NOMO-1 treated with dmso at 0.1 percent for 144 hours (cell line): ENCODE measurements at regions not wholly inside any gene's neighbourhood (a gene's known extent, or its start where the extent isn't known, plus 50 kb on each side); places are given as distances from the start of the nearest gene placed in this dataset.

Source experiments
- DNase-seq: peaks from one replicate; lab custom pipeline; 2025; ENCODE audit not compliant: unreplicated experiment; lab: John Stamatoyannopoulos, UW

DNA sequence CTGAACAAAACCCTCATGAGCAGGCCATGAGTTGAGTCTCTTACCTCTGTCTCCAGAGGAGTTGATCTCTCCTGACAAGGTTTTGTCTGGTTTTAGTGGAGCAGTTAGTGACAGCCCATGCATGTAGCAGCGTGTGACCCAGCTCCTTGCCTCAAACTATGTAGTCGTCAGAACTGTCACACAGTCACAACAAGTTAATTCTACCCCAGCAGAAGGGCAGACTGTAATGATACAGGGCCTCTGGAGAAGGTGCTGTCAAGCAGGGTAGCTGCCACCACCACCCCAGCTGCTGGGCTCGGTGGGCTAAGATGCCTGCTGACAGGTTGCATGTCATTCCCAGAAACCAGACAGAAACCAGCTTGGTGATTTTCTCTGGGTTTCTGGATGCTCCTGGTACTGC lies 194.5 kb downstream of the PSAT1 start:
- no peak for DNase-seq

DNA sequence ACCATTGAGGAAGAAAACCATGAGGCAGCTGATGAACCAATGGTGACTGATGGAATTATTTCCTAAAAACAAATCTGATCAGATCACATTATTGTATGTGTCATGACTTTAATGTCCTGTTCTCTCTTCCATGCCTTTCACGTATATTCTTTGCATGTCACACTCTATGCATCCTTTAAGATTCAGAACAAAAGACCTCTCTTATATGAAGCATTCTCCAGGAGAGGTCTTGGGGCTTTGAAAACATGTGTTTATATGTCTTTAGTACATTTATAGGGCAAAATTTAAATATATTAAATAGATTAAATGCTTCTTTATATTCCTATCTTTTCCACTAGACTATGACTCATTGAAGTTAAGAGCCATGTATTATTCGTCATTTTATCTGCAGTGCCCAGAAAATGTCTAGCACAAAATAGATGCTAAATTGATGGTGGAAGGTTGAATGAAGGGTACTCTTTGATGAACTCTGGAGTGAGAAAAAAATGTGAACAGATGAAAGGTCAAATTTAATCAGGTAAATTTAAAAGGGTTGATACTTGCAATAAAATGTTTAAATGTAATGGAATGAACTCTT lies 196.3 kb downstream of the PSAT1 start:
- no peak for DNase-seq

DNA sequence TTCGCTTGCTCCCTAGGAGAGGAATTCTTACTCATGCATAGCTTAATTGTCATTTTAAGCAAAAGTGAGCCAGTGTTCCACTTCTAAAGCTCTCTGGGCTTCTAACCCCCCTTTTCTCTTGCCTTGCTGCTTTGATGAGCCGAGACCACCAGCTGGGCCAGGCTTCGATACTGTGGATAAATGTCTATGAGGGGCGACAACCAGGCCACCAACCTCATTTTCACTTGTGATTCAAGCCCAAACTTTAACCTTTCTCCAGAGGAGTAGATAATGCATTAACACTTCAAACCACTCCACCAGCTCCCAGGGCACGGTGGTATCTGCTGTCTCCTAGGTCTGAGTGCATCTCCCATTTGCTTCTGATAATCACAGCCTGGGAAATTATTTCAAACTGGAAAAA lies 205.6 kb downstream of the PSAT1 start:
- DNase-seq = no peak

DNA sequence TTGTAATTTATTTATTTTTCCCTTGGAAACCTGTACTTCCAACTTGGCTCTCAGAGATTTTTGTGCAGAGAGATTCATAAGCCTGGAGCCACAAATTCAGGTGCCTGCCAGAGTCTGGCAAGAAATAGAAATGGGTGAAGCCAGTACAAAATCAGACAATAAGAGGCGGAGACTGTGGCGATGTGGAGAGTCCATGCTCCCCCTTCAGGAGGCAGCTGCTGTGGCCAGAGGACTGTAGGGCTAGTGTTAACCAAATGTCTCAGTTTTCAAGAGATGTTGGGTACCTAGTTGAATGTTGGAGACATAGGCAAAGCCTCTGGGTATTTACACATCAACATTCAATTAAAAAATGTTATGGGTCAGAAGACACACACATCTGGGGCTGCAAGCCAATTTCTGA lies 208.6 kb downstream of the PSAT1 start:
- no peak for DNase-seq

DNA sequence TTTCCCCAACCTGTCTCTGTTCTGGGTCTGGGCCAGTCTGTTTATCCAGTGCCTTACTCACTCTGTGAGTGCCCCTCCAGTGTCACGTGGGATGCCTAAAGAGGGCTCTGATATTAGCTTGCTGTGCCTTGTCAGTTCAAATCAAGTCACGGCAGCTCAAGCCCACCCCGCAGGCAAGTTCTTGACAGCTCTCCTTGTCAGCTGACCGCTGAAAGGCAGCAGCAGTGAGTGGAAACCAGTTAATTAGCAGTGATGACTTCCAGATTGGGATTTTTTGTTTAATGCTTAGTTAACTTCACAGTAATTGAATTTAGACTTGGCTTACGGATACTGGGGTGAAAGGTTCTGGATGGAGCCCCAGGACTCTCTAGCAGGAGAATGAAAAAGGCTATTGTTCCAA lies 210.1 kb downstream of the PSAT1 start:
- DNase-seq = no peak

DNA sequence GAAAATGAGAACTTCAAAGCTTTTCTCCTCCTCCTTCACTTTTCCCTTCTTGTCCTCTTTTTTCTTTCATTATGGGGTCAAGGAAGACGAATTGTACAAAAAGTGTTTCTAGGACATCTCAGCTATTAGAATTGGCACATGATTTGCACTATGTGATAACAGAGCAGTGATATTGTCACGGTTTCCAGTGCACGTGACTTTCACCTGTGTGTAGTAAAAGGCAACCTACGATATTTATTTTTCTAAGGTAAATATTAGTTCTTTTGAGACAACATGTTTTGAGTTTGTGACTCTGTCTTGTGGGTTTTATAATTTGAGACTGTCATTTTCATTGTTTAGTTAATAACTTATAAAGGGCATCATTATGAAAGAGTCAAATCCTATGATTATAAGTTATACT lies 213.1 kb downstream of the PSAT1 start:
- no peak for DNase-seq

DNA sequence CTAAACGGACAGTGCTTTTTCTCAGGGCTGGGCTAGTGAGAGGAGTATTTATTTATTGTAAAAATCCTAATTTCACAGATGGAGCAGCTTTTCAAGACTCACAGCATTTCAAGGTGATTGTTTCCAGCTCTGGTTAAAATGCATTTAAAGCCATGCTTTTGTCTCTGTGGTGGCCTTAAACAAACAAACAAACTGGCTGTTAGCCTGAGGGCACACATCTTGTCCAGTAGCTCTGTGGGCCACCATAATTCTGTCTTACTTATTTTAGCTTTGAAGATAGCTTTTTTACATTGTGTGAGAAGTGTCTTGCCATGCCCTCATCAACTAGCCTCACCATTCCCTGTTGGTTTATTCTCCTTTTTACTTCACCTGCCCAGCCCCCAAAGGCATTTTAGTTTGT lies 218.2 kb downstream of the PSAT1 start:
- DNase-seq = no peak

DNA sequence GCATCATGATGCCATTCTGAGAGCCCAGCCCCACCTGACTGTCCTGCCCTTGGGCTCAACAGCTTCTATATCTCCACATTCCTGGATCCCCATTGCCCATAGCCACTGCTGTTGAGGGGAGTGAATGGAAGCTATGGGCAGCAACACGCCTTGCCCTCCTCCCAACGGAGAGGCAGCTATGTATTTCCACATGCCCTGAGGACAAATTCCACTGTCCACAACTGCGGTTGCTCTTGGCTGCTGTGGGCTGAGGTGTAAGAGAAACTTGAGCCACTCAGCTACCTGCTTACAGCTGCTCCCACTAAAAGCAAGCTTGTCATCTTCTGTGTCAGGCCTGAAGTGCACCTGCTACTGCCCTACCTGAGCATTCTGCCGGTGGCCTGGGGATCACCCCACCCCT lies 222.9 kb downstream of the PSAT1 start:
- DNase-seq = no peak

DNA sequence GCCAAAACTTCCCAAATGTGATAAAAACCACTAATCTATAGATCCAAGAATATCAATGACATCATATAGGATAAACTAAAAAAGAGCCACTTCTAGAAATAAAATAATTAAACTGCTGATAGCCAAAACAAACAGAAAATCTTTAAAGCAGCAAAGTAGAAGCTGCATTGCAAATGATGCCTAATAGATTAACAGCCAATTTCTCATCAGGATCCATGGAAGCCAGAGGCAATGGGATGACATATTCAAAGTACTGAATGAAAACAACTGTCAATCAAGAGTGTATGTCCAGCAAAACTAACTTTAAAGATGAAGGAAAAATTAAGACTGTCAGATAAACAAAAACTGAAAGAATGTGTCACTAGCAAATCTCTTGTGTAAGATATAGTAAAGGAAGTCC lies 224.8 kb downstream of the PSAT1 start:
- DNase-seq = no peak

DNA sequence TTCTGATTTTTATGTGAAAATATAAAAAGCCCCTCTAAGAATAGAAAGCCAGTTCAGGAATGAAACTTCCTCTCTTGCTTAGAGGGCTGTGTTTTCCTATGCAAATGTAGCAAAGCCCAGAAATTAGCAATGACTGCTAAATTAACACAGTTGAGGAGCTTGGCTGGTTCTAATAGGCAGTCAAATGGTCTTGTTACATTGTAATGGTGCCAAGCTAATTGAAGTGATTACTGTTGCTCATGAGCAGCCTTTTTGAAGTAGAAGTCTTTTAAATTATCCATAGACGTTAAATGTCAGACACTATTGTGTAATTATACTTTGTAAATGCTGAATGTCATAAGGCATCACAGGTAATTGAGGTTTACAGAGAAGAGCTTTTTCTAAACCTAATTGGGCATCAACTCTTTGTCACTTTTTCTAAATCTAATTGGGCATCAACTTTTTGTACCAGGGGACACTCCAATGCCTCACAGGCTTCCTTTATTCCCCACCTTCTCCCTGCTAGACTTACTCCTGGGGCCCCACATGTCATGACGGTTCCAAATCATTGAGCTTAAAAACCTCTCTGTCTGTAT lies 229.1 kb downstream of the PSAT1 start:
- DNase-seq = no peak

DNA sequence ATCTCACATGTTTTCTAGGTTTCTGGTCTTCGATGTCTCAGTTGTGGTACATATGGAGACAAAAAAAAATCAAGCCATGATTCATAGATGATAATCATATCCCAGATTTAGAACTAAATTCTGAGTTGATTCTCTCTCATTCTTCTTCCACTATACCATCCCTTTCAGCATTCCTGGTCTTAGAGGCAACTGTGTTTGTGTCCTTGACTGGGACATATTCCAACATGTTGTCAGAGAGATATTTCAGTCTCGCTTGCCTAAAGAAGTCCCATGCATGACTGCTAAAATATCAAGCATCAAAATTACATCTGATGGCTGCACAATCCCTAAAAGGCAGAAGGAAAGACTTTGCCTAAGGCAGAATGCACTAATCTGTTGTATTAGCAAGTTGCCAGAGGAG lies 236.6 kb downstream of the PSAT1 start:
- no peak for DNase-seq

DNA sequence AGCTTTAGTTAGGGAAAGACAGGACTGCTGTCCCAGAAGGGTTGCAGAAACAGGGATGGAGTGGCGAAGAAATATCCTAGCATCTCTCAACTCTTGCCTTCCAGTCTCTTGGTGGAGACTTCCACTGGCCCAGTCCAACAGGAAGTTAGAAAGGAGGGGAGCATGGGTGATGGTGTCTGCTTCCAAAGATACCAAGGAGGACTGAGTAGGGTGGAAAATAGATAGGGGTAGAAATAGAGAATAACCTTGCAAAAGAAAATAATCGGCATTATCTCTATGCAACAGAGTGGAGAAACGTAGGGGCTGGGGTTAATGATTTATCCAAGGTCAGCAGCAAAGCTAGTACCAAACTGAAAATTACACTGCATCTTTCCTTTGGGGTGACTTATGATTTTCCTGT lies 242.3 kb downstream of the PSAT1 start:
- DNase-seq = no peak

DNA sequence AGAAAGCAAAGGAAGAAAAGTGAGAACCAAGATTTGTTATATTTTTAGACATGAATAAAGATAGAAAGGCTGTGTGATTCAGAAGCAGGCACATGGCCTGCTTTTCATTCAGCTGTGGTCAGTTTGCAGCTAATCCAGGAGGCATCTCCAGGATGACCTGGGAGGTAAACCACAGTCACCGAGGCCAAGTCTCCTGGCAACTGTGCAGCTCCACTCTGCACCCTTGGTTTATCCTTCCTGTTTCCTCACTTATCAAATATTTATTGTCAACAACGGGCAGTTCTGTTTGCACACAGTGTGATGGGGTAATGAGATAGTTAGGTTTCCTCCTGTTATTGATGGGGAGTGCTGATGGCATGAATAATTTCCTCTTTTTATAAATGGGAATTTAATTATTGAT lies 243.0 kb downstream of the PSAT1 start:
- no peak for DNase-seq

DNA sequence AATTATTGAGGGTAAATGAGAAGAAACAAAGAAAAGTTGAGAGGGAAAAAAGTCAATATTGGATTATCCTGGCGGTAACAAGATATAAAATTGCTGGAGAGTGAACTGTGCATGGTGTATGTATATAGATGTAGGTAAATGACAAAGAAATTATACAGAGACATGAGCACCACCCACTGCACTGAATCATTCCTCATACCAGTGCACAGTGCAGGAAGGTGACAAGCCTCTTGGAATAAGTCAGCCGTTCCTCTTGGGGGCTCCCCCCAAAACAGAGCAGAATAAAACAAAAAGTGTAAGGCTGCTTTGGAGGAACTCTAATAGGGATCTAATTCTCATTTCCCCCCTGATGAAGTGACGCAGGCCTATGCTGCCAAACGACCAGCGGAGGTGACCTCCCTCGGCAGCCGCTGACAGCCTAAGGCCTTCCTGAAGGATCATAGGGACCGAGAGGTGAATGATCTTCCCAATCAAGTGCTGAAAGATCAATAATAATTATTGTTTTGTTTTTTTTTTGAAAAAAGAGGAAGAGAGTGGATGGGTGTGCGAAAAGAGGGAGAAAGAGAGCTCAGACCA lies 245.0 kb downstream of the PSAT1 start:
- no peak for DNase-seq

DNA sequence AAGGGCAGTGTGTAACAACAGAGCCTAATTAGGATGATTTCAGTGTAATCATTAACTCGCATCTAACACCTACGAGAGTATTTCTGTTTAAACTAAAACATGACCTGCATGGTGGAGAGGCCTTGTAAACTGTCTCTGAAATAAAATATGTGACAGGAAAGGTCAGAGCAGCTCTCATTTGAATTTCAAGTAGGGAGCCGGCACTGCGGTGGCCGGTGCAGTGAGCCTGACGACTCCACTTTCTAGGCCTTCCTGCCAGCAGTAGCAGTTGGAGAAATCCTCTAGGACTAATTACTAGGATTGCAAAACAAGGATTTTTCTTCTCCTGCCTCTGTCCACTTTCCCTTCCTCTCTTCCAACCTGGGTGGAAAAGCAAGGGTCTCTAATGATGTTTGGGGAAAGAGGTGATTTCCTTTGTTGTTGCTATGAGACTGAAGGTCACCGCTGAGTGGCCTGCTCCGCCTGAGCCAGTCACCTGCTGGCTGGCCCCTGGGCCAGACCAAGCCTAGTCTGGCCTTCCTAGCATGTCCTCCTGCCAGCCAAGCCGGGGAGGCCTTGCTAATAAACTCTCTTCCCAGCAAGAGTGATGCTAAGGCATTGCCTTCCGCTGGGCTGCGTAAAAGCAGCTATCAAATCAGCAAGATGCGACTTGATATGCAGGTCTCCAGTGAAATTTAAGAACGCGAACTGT lies 245.7 kb downstream of the PSAT1 start:
- no peak for DNase-seq

DNA sequence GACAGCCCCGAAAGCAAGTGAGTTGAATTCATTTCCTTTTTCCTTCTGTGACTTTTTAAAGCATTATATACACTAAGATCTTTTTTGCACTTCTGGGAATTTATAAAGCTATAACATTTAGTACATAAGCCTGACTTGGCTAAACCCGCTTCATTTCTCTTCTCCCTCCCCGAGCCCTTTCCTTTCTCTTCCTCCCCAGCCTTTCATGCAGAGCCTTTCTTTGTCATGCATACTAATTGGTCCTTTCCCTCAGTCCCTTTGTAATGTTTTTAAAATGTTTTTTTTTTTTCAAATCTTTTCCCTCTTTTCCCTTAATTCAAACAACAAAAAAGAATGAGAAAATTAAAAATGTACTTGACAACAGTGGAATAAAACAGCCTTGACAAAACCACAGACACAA lies 246.4 kb downstream of the PSAT1 start:
- no peak for DNase-seq

DNA sequence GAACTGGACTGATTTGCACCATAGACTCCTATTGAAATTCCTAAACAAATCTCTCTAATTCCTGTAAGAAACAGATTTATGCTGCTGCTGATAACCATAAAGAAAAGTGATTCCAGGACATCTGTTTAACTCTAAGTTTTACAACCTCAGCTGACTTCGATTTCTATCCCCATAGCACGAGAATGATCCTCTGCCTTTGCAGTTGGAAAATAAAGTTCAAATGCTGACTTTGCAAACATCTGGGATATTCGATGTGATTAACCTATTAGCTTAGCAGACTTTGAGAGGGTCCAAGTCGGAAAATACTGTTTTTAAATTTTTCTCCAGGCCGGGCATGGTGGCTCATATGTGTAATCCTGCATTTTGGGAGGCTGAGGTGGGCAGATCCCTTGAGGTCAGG lies 247.3 kb downstream of the PSAT1 start:
- DNase-seq = no peak

DNA sequence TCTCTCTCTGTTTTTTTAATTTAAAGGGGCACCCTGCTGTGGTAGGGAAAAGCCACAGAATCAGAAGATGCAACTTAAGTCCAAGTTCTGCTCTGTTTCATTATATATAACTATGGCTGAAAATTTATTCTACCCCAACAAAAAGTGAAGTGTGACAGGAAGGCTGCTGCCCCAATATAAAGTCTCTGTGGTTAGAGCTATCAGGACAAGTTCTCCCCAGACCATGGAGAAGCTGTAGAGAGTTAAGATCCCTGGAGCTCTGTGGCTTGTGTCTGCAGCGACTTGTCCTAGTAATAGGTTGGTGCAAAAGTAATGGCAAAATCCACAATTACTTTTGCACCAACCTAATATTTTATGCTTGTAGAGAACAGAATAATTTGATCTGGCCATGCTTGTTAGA lies 250.9 kb downstream of the PSAT1 start:
- no peak for DNase-seq

DNA sequence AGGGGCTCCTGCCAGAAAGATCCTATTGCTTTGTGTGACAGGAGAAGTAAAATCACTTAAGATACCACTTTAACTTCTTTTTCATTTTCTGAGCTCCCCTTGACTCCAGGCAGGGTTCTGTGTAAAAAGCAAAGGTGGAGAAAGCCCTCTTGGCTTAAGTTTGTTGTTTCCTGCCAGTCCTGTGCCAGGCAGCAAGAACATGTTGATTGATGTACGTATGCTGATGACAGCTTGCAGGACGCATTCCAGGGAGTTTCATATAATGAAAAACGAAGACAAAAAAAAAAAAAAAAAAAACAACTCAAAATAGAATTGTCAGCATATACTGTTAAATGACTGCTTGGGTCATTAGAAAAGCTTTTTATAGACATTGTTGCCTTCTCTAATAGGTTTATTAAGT lies 251.7 kb downstream of the PSAT1 start:
- DNase-seq = no peak

DNA sequence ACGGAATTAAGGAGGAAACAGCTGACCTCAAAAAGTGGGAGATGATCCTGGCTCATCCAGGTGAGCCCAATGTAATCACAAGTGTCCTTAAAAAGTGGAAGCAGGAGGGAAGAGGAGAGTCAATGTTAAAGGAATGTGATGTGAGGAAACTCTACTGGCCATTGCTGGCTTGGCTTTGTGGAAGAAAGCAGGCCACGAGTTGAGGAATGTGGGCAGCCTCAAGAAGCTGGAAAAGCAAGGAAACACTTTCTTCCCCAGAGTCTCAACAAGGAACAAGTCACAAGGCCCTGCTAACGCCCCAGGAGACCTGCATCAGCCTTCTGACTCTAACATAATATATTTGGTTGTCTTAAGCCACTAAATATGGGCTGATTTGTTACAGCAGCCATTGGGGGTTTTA lies 252.8 kb downstream of the PSAT1 start:
- no peak for DNase-seq

DNA sequence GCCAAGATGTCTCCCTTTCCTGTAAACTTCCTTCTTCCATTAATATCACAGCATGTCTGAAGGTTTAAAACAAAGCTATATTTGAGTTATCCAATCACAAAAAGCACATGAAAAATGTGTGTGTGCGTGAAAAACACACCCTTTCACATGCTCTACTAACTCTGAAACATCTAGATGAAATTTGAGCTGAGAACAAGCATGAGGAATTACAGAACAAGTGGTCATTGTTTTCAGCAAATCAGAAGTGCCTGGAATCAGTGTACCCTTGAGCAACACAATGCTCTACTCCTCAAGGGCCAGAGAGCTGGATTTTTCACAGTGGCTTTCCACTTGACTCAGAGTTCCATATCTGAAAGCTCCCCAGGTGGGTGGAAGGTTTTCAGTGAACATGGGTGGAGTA lies 255.9 kb downstream of the PSAT1 start:
- DNase-seq = no peak

DNA sequence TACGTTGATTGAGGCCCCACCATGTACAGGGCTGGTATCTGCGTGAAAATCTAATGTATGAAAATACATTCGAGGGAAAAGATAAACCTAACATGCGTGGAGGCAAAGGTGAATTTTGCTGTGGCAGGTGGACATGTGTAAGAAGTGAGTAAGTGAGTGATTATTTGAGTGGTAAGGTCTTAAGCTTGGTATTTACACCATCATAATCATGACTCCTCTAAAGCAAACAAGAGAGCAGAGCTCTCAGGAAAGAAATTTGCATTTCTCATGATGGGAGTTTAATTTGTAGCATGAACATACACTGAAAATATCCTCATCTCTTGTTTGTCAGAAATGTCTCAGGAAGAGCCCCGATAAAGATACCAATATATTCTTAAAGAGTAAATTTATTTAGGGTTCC lies 260.6 kb downstream of the PSAT1 start:
- no peak for DNase-seq

DNA sequence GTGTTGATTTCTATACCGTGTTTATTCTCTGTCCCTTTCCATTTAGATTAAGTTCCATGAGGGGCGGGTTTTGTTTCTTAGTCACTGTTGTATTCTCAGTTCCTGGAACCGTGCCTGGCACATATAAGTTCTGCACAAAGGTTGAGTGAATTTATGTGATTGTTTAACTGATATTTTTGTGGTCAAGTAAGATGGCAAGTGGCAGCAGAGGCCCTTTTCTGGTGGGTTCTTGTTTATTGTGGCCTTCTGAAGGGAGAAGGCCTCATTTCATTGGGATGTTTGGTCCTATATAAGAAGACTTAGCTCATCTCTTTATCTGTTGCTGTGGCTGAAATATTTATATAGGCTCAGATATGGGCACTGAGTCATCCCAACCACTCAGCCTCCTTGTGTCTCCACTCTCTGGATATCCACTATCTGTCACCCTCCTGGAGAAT lies 262.5 kb downstream of the PSAT1 start:
- DNase-seq = no peak
